HEK293 (cell line): ENCODE measurements at regions not wholly inside any gene's neighbourhood (a gene's known extent, or its start where the extent isn't known, plus 50 kb on each side); places are given as distances from the start of the nearest gene placed in this dataset.

Experiments
- REST ChIP-seq: fragments of 450-650 bp; formaldehyde crosslinking; IDR thresholded peaks from 2 replicates; pipeline ENCODE4 v1.5.1; 2016; ENCODE audit warnings: missing biosample characterization, missing genetic modification characterization
- ZFHX2 ChIP-seq: fragments of 450-650 bp; formaldehyde crosslinking; conservative IDR thresholded peaks from 2 replicates; pipeline ENCODE4 v1.5.1; 2016; ENCODE audit warnings: missing biosample characterization, missing genetic modification characterization
- TF ChIP-seq, protein P1 (sequence below): fragments of 450-650 bp; formaldehyde crosslinking; optimal IDR thresholded peaks from 2 replicates; pipeline ENCODE3; 2016; ENCODE audit warnings: missing biosample characterization, mild to moderate bottlenecking, missing genetic modification characterization
- TF ChIP-seq, protein P2 (sequence below): fragments of 450-650 bp; formaldehyde crosslinking; IDR thresholded peaks from 2 replicates; pipeline ENCODE4 v1.5.1; 2016; ENCODE audit warnings: missing biosample characterization, missing genetic modification characterization

- no peak for TF ChIP-seq ZFHX2 (tag by site-specific recombination)
- TF ChIP-seq, protein P1, sequence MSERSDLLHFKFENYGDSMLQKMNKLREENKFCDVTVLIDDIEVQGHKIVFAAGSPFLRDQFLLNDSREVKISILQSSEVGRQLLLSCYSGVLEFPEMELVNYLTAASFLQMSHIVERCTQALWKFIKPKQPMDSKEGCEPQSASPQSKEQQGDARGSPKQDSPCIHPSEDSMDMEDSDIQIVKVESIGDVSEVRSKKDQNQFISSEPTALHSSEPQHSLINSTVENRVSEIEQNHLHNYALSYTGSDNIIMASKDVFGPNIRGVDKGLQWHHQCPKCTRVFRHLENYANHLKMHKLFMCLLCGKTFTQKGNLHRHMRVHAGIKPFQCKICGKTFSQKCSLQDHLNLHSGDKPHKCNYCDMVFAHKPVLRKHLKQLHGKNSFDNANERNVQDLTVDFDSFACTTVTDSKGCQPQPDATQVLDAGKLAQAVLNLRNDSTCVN (tag by site-specific recombination) = no peak
- TF ChIP-seq REST (tag by site-specific recombination) = no peak
- TF ChIP-seq, protein P2, sequence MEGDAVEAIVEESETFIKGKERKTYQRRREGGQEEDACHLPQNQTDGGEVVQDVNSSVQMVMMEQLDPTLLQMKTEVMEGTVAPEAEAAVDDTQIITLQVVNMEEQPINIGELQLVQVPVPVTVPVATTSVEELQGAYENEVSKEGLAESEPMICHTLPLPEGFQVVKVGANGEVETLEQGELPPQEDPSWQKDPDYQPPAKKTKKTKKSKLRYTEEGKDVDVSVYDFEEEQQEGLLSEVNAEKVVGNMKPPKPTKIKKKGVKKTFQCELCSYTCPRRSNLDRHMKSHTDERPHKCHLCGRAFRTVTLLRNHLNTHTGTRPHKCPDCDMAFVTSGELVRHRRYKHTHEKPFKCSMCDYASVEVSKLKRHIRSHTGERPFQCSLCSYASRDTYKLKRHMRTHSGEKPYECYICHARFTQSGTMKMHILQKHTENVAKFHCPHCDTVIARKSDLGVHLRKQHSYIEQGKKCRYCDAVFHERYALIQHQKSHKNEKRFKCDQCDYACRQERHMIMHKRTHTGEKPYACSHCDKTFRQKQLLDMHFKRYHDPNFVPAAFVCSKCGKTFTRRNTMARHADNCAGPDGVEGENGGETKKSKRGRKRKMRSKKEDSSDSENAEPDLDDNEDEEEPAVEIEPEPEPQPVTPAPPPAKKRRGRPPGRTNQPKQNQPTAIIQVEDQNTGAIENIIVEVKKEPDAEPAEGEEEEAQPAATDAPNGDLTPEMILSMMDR (tag by site-specific recombination) = no peak
Observed at GRCh38 chr10:10359263-10359662, 658.4 kb upstream of the CELF2 start.
